Ovary (tissue), 7 donors: ENCODE measurements at regions not wholly inside any gene's neighbourhood (a gene's known extent, or its start where the extent isn't known, plus 50 kb on each side); places are given as distances from the start of the nearest gene placed in this dataset.

ENCODE experiments used
- DNase-seq, 5 donors: peaks; one replicate each; pipeline ENCODE4 v3.0.0-alpha.2; 2019 to 2020
- H3K27ac ChIP-seq, 2 donors: fragments of 200-600 bp; one replicate each; pipeline versions ENCODE4 v1.5.1 to v1.8.0; 2019 to 2022
- H3K27me3 ChIP-seq: fragments of 200-600 bp; one replicate; pipeline ENCODE4 v1.8.0; 2022
- H3K36me3 ChIP-seq: fragments of 200-600 bp; sonication (generic); one replicate; pipeline ENCODE4 v1.5.1; 2019
- H3K4me1 ChIP-seq: one replicate; pipeline ENCODE4 v1.8.1; 2013; ENCODE audit warnings: mild to moderate bottlenecking, moderate library complexity; ENCODE audit not compliant: insufficient read depth
- H3K4me3 ChIP-seq: fragments of 200-600 bp; sonication (generic); one replicate; pipeline ENCODE4 v1.5.1; 2017
- H3K9me3 ChIP-seq, 2 donors: fragments of 200-600 bp in 1 of 2; sonication (generic) in 1 of 2; one replicate each; pipeline versions ENCODE4 v1.5.1 to v1.8.1; 2013 to 2019; ENCODE audit warnings: mild to moderate bottlenecking in 1 of 2, moderate library complexity in 1 of 2
- EP300 ChIP-seq: sonication (generic); formaldehyde crosslinking; IDR thresholded peaks from one replicate; pipeline ENCODE4 v1.6.1; 2017; ENCODE audit warnings: antibody characterized with exemption
- POLR2A ChIP-seq: fragments of 450-650 bp; IDR thresholded peaks from one replicate; pipeline ENCODE4 v1.6.1; 2017; ENCODE audit warnings: antibody characterized with exemption, mild to moderate bottlenecking, moderate library complexity
- WGBS, 3 donors: extraction: QIAGEN DNeasy Blood & Tissue Kit in 1 of 3; methylation state at CpG; one replicate each; pipeline versions ENCODE4 v1.1.5 to v1.1.7; 2013 to 2017; 5-methylcytosine and 5-hydroxymethylcytosine counted together
- intact Hi-C, 4 donors: fragments of 100-400 bp; cut with DNase I; formaldehyde crosslinking; loops; one replicate each; pipeline versions ENCODE4 v1.11.0 to v1.15.1; 2022 to 2023
- TF ChIP-seq, protein P1 (sequence below), 3 donors: fragments of 450-650 bp in 2 of 3; fragments of 200-600 bp in 1 of 3; IDR thresholded peaks; one replicate each; pipeline versions ENCODE4 v1.5.1 to v1.8.0; 2016 to 2022; ENCODE audit warnings: antibody characterized with exemption in 3 of 3, mild to moderate bottlenecking in 1 of 3
- donor health status: DM: no; HTN: no; CAD: no; lungs with moderate emphysema.
- donor health status: DM: no; HTN: no; CAD: no.
- donor health status: Bipolar disorder and iron deficiency.
- donor health status: DM: no; HTN: no; CAD: no.
- donor health status: DM: yes; HTN: yes; CAD: no.

DNA sequence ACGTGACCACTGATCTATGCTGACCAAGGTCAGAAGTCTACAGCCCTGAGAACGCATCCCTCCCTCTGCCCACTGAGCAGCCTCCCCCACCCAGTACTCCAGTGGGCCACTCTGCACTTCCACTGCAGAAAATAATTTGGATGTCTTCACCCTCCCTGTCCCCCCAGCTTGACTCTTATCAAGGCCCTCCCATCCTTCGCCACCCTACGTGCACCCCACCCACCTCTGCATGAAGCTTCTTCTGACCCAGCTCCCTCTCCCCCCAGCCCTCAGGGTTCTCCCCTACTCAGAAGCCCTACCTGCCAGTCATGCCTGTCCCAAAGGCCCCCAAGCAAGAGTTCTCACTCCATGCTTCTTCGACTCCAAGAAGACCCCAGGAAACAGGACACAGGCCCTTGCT is 138.5 kb upstream of the FSTL4 start:
- DNase-seq, result no peak
- WGBS, 3 donors, result 75 to 87% (median 82%) methylated on average over 5 of the region's 5 CpGs
- no peaks in the 10 kb centered on the region for H3K27me3 ChIP-seq
- no peaks in the 10 kb centered on the region for H3K36me3 ChIP-seq
- H3K9me3 ChIP-seq, result no peaks in the 10 kb centered on the region
- TF ChIP-seq, protein P1, sequence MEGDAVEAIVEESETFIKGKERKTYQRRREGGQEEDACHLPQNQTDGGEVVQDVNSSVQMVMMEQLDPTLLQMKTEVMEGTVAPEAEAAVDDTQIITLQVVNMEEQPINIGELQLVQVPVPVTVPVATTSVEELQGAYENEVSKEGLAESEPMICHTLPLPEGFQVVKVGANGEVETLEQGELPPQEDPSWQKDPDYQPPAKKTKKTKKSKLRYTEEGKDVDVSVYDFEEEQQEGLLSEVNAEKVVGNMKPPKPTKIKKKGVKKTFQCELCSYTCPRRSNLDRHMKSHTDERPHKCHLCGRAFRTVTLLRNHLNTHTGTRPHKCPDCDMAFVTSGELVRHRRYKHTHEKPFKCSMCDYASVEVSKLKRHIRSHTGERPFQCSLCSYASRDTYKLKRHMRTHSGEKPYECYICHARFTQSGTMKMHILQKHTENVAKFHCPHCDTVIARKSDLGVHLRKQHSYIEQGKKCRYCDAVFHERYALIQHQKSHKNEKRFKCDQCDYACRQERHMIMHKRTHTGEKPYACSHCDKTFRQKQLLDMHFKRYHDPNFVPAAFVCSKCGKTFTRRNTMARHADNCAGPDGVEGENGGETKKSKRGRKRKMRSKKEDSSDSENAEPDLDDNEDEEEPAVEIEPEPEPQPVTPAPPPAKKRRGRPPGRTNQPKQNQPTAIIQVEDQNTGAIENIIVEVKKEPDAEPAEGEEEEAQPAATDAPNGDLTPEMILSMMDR (IDR thresholded peaks at IDR 0.05), result no peak
- TF ChIP-seq POLR2A (no peak), EP300 (no peak)
- H3K4me3 ChIP-seq, result no peak overlapping the region
- H3K27ac ChIP-seq, result no peak overlapping the region
- no peaks in the 10 kb centered on the region for H3K4me1 ChIP-seq
- intact Hi-C loops, result no loop called here

DNA sequence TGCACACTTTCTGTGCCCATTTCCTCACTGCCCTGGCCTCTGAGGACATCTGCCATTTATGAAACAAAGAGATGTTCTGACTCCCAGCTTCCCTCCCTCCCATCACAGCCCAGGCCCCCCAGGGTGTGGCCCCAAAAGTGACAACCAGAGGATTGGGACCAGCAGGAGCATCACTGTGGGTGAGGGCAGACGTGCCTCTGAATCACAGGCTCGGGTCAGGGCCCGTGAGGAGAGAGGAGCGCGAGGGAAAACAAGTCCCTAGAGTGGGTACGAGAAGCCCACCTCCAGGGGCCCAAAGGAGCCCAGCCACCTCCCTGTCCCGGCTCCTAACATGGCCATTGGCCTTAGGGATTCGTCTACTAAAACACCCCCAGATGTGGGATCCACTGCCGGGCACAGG is 138.0 kb upstream of the FSTL4 start:
- H3K9me3 ChIP-seq, result no peaks in the 10 kb centered on the region
- no peaks in the 10 kb centered on the region for H3K4me1 ChIP-seq
- TF ChIP-seq, protein P1 (IDR thresholded peaks at IDR 0.05), result no peak
- TF ChIP-seq POLR2A (no peak), EP300 (no peak)
- intact Hi-C loops, result no loop called here
- no peak for DNase-seq
- no peak overlapping the region for H3K27ac ChIP-seq
- WGBS, 3 donors, result 92 to 94% (median 94%) methylated on average over 9 of the region's 9 CpGs
- H3K36me3 ChIP-seq, result no peaks in the 10 kb centered on the region
- H3K4me3 ChIP-seq, result no peak overlapping the region
- no peaks in the 10 kb centered on the region for H3K27me3 ChIP-seq

DNA sequence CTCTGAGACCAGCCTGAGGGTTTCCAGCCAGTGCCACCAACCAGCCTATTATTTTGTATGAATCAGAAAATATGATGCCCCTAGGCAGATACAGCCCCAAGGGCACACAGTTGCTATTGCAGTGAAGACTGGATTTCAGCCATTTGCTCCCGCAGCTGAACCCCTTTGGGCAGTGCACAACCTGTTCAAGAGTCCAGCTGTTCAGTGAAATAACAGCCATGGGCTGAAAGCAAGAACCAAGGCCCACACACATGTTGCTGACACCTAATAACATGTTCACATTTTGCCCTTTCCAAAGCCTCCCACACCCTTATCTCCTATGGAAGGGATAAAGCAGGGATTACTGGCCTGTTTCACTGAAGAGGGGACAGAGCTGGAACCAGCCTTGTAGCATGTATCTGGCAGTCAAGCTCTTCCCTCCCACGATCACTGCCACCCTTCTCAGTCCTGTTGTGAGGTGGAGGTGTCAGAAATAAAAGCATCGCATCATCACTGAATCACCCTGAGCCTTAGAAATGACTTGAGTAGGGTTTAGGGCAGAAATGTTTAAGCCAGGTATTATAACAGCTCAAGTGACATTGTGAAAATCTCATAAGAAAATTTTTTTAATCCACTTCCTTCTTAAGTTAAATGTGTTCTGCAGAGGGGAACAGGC is 137.1 kb upstream of the FSTL4 start:
- no peaks in the 10 kb centered on the region for H3K36me3 ChIP-seq
- DNase-seq, result no peak
- H3K9me3 ChIP-seq, result no peaks in the 10 kb centered on the region
- TF ChIP-seq POLR2A (no peak), EP300 (no peak)
- TF ChIP-seq, protein P1 (IDR thresholded peaks at IDR 0.05), result no peak
- 66 to 87% (median 75%) methylated on average over 3 of the region's 3 CpGs for WGBS, 3 donors
- H3K27ac ChIP-seq, result no peak overlapping the region
- H3K27me3 ChIP-seq, result no peaks in the 10 kb centered on the region
- H3K4me1 ChIP-seq, result no peaks in the 10 kb centered on the region
- no peak overlapping the region for H3K4me3 ChIP-seq
- intact Hi-C loops, result no loop called here

DNA sequence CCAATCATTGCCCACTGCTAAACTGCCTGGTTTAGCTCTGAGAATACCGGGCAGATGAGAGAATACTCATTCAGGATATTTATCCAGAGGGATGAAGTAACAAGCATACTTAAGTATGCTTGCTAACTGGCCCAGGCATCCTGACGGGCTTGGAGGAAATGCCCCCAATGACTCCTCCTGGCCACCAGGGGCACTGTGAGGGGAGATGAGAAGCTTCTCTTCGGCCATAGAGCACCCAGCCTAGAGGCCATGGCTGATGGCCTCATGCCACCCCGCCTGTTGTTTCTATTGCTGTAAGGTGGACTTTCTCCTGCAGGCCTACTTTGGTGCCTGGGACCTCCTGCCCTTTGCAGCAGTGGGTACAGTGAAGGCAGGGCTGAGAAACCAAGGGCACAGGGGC is 134.5 kb upstream of the FSTL4 start:
- WGBS, 3 donors, result 77 to 90% (median 78%) methylated on average over 4 of the region's 4 CpGs
- TF ChIP-seq POLR2A (no peak), EP300 (no peak)
- TF ChIP-seq, protein P1 (IDR thresholded peaks at IDR 0.05), result no peak
- H3K9me3 ChIP-seq, result no peaks in the 10 kb centered on the region
- H3K36me3 ChIP-seq, result no peaks in the 10 kb centered on the region
- no peak overlapping the region for H3K4me3 ChIP-seq
- H3K27me3 ChIP-seq, result no peaks in the 10 kb centered on the region
- intact Hi-C loops, result no loop called here
- no peak for DNase-seq
- H3K4me1 ChIP-seq, result no peaks in the 10 kb centered on the region
- no peak overlapping the region for H3K27ac ChIP-seq
